ENCODE measurements at regions not wholly inside any gene's neighbourhood (a gene's known extent, or its start where the extent isn't known, plus 50 kb on each side); places are given as distances from the start of the nearest gene placed in this dataset.

- no peak for ATAC-seq
- BruUV-seq (replicated peaks), result no TSS peak
- POLR2A ChIA-PET (ENCODE audit: unreplicated experiment), result no interaction called here
- intact Hi-C loops (cut with micrococcal nuclease), result no loop called here
- Histone ChIP-seq H3K9me2 (replicated peaks; ENCODE audit: low read length) (no peaks in the 10 kb centered on the region), H2AFZ (ENCODE audit: low read length) (no peak overlapping the region), H3K9me3 (ENCODE audit: low read length) (no peaks in the 10 kb centered on the region), H3K4me1 (ENCODE audit: insufficient read depth, low read length) (no peaks in the 10 kb centered on the region), H3K4me3 (ENCODE audit: low read length) (no peak overlapping the region), H3K27me3 (ENCODE audit: low read length) (no peaks in the 10 kb centered on the region), H3F3A (ENCODE audit: low read length, unreplicated experiment) (no peaks in the 10 kb centered on the region), H3K4me2 (ENCODE audit: low read length) (no peak overlapping the region), H3K9ac (ENCODE audit: low read length) (no peak overlapping the region), H3K36me3 (ENCODE audit: low read depth, low read length) (no peaks in the 10 kb centered on the region), H3K27ac (ENCODE audit: low read length) (no peak overlapping the region), H4K20me1 (ENCODE audit: low read length) (no peaks in the 10 kb centered on the region), H3K79me2 (ENCODE audit: low read length) (no peaks in the 10 kb centered on the region)
- CTCF ChIA-PET, result no interaction called here
- DNase-seq, result no peak
- TF ChIP-seq EZH2phosphoT487 (IDR thresholded peaks at IDR 0.05; ENCODE audit: borderline replicate concordance, low read length) (no peak), CTCF (conservative IDR thresholded peaks at IDR 0.05; ENCODE audit: low read depth, low read length) (no peak), EZH2 (IDR thresholded peaks at IDR 0.05; ENCODE audit: low read length, unreplicated experiment) (no peak)
Measured at GRCh38 chr6:126199466-126199865, 140.4 kb upstream of the CENPW start.

- TF ChIP-seq CTCF (conservative IDR thresholded peaks at IDR 0.05; ENCODE audit: low read depth, low read length), result no peak
- TF ChIP-seq EZH2 (IDR thresholded peaks at IDR 0.05; ENCODE audit: low read length, unreplicated experiment), result no peak
- TF ChIP-seq EZH2phosphoT487 (IDR thresholded peaks at IDR 0.05; ENCODE audit: borderline replicate concordance, low read length), result no peak
- H3K4me2 ChIP-seq (ENCODE audit: low read length), result no peak overlapping the region
- H2AFZ ChIP-seq (ENCODE audit: low read length), result no peak overlapping the region
- H3K4me3 ChIP-seq (ENCODE audit: low read length), result no peak overlapping the region
- DNase-seq (no peak), ATAC-seq (no peak)
- H3F3A ChIP-seq (ENCODE audit: low read length, unreplicated experiment), result no peaks in the 10 kb centered on the region
- no peaks in the 10 kb centered on the region for H3K9me2 ChIP-seq (replicated peaks; ENCODE audit: low read length)
- H3K9me3 ChIP-seq (ENCODE audit: low read length), result no peaks in the 10 kb centered on the region
- H3K27ac ChIP-seq (ENCODE audit: low read length), result no peak overlapping the region
- no peaks in the 10 kb centered on the region for H3K27me3 ChIP-seq (ENCODE audit: low read length)
- POLR2A ChIA-PET (ENCODE audit: unreplicated experiment), result no interaction called here
- no peaks in the 10 kb centered on the region for H4K20me1 ChIP-seq (ENCODE audit: low read length)
- no peak overlapping the region for H3K9ac ChIP-seq (ENCODE audit: low read length)
- intact Hi-C loops (cut with micrococcal nuclease), result no loop called here
- H3K36me3 ChIP-seq (ENCODE audit: low read depth, low read length), result no peaks in the 10 kb centered on the region
- no peaks in the 10 kb centered on the region for H3K4me1 ChIP-seq (ENCODE audit: insufficient read depth, low read length)
- BruUV-seq (replicated peaks), result no TSS peak
- no peaks in the 10 kb centered on the region for H3K79me2 ChIP-seq (ENCODE audit: low read length)
- CTCF ChIA-PET, result no interaction called here
Measured at GRCh38 chr6:126202707-126203106, 137.2 kb upstream of the CENPW start.

- POLR2A ChIA-PET (ENCODE audit: unreplicated experiment), result no interaction called here
- ATAC-seq (no peak), DNase-seq (no peak)
- no peak for TF ChIP-seq EZH2 (IDR thresholded peaks at IDR 0.05; ENCODE audit: low read length, unreplicated experiment)
- no peak for TF ChIP-seq EZH2phosphoT487 (IDR thresholded peaks at IDR 0.05; ENCODE audit: borderline replicate concordance, low read length)
- no peak for TF ChIP-seq CTCF (conservative IDR thresholded peaks at IDR 0.05; ENCODE audit: low read depth, low read length)
- Histone ChIP-seq H3K36me3 (ENCODE audit: low read depth, low read length) (no peaks in the 10 kb centered on the region), H3K4me3 (ENCODE audit: low read length) (no peak overlapping the region), H3K9me2 (replicated peaks; ENCODE audit: low read length) (no peaks in the 10 kb centered on the region), H3K4me1 (ENCODE audit: insufficient read depth, low read length) (no peaks in the 10 kb centered on the region), H3K27me3 (ENCODE audit: low read length) (no peaks in the 10 kb centered on the region), H3K4me2 (ENCODE audit: low read length) (no peak overlapping the region), H3K9ac (ENCODE audit: low read length) (no peak overlapping the region), H4K20me1 (ENCODE audit: low read length) (no peaks in the 10 kb centered on the region), H3K79me2 (ENCODE audit: low read length) (no peaks in the 10 kb centered on the region), H3K27ac (ENCODE audit: low read length) (no peak overlapping the region), H2AFZ (ENCODE audit: low read length) (no peak overlapping the region), H3F3A (ENCODE audit: low read length, unreplicated experiment) (no peaks in the 10 kb centered on the region), H3K9me3 (ENCODE audit: low read length) (no peaks in the 10 kb centered on the region)
- intact Hi-C loops (cut with micrococcal nuclease), result no loop called here
- CTCF ChIA-PET, result no interaction called here
- no TSS peak for BruUV-seq (replicated peaks)
Measured at GRCh38 chr6:126204126-126204525, 135.8 kb upstream of the CENPW start.
